CMK (cell line): ENCODE measurements at regions not wholly inside any gene's neighbourhood (a gene's known extent, or its start where the extent isn't known, plus 50 kb on each side); places are given as distances from the start of the nearest gene placed in this dataset.

Source experiments
- DNase-seq: peaks from one replicate; pipeline ENCODE4 v3.0.0-alpha.2; 2010; ENCODE audit warnings: low read depth

DNA sequence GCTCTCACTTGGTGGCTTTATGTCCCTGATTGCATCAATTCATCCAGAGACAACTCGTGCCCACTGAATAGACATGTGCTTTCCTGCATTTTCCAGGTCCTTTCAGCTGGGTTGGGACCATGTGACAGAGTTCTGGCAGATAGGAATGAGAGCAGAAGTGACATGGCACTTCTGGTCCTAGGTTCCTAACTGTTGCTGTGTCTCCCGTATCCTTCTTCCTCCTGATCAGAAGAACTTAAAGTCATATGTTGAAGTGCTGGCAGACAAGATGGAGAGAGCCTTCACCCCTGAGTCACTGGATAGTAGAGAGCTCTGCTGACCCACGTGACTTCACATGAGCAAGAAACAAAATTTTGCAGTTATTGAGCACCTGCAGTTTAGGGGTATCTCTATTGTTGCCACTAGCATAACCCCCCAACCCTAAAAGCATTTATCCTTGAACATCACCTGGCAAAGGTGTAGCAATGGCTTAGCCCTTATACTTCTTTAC, 80.0 kb downstream of the NREP start:
- no peak for DNase-seq

DNA sequence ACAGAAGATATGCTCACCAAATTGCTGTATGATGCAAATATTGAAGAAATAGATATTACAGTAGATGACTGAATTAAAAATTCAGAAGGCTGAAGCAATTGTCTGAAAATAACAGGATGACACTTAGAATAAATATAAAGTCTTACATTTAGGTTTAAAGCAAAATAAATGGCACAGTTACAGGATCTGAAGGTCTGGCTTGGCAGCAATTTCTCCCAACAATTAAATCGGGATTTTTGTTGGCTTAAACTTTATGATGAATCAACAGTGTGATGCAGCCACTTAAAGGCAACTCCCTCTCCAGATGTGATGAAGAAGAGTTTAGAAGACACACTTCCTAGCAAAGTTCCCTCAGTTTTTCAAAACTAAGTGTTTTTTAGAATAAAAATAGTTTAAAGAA, 80.5 kb downstream of the NREP start:
- no peak for DNase-seq

DNA sequence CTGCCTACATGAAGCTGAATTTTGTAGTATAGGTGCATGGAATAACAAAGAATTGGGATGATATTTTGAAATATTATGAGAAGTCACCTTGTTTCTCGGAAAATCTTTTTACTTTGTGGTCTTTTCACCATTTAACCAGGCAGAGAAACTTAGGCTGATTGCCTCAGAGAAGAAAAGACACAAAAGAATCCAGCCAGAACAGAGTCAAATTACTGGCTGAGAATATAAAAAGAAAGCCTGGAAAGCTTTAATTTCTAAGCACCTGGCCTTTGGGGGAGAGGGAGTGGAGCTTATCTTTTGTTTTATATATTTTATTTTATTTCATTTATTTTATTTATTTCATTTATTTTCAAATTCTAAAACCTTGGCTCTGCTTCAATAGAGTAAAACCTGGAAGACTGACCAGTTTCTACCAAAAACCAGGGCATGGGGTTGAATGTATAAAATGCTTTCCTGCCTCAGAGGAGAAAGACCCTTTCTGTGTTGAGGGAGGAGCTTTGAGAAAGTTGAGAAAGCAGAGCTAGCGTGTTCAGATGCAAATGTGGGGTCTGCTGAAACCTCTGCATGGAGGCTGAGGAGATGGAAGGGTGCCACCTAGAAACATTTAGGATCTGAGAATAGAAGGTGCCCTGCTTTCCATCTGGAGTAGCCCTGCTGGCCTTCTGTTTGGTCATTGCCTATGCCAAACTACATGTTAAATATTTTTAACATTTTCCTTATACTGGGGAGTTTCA, 81.6 kb downstream of the NREP start:
- no peak for DNase-seq

DNA sequence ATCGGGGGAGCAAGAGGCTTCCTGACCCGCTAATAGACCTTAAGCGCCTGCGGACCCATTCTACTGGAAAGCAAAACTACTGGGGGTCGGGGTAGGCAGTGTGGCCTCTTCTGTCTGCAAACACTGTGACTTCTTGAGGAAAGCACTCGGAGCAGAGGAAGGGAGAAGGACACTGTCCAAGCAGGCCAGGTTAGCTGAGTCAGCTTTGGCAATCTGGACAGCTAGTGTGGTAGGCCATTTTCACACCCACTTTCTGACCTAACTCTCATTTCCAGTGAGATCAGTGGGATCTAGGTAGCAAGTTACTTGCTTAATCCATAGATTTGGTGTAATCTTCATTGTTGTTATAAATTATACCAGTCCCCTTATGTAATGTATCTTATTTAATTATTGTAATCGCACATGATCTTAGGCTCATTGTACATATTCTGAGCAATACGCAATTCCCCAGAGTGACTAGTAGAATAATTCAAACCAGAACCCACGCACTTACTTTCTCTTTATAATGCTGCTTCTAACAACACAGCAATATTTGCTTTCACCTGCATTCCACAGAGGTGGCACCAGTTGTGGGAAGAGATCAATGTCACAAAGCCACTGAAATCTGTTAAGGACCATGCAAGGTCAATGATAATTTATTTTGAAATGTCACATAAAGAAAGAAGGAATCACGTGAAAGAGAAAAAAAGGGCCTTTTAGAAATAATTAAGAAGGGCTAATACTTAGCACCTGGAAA, 82.9 kb downstream of the NREP start:
- DNase-seq, result no peak

DNA sequence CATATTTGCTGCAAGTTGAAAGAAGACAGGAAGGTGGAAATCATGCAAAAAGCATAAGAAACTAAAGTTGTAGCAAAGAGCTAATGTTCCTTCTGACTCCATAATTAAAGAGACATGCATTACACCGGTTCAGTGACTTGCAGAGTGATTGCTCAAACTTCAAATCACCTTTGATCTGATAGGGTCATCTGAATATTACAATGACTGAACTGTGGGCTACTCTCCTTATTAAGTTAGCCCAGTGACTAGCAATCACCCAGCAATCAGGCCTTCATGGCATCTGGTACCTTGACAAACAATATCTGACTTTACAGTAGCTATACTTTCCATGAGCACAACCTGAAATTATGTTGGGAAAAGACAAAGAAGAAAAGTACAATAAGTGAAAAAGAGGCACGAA, 84.9 kb downstream of the NREP start:
- no peak for DNase-seq

DNA sequence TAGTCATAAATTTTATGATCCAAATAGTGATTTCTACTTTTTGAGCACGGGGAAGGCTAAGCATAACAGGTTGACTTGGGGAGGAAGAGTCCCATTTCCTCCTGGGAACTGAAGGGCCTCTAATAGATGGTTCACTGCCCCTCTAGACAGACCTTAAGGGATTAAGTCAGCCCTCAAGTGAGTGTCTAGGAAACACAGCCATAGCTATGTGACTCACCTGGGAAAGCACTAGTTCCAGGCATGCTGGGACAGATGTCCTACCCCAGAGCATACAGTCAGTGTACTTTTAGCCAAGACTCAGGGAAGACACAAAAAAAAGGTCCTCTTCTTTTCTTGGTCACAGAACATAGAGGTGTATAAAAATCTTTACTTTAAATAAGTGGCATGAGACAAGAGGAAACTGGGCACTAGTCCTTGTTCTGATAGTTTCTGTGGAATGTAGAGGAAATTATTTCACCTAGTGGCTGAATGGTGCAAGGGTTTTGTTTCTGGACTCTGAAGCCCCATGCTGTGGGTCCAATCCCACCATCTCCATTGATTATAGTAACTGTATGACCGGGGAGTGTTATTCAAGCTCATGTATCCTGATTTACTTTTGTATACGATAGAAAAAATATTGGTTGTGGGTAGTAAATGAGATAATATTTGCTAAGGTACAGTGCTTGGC, 86.0 kb downstream of the NREP start:
- no peak for DNase-seq

DNA sequence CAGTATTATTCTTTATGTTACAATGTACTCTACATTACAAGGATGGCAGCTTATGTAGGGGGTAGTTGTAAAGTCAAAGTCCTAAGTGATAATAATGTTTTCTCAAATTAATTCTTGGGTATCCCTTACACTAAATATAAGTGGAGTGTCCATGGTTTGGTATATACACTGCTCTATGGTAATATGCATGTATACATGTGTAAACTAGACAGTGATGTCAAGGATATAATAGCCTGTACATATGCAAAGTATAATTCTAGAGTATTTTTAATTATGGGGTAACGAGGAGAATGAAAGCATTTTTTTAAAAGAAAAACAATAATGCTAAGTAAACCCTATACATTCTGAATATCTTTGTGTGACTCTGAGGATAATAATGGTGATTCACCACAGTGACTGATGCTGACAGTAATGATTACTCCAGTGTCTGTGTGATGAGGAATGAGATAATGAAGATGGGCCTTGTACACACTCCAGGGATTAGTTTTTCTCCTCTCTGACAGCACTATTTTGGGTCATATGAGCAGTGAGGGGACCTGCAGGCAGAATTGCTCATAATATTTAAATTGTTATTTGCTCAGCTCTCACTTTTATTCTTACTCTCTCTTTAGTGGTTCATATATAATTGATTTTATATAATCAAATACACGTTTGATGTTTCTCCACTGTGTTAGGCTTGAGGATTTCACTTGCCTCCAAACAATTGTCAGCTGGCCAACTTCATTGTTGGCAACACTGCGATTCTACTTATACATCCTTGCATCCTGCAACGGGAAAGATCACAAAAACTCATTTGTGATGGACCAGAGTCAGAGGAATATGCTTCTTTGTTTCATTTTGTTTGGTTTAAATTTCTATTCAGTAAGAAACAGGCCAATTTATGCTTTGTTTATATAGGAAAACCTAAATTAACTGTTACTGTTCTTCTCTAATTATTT, 88.2 kb downstream of the NREP start:
- DNase-seq, result no peak

DNA sequence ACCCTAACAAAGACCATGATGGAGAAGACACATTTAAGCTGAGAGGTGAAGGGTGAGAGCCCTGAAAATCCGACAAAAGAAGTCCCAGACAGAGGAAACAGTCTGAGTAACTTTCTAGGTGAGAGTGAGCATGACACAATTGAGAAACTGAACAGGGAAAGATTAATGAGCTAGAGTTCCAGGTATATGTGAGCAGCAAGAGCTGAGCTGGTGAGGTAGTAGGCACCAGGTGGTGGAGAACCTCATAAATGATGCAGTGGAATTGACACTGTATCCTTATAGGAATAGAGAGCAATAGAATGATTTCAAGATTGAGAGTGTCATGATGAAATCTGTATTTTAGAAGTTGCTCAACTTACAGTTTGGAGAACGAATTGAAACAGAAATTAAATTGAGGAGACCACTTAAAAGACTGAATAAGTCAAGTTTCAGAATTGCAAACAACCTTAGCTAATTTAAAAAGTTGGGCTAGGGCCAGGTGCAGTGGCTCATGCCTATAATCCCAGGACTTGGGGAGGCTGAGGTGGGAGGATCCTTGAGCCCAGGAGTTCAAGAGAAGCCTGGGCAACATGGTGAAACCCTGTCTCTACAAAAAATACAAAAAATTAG, 89.8 kb downstream of the NREP start:
- DNase-seq, result no peak

DNA sequence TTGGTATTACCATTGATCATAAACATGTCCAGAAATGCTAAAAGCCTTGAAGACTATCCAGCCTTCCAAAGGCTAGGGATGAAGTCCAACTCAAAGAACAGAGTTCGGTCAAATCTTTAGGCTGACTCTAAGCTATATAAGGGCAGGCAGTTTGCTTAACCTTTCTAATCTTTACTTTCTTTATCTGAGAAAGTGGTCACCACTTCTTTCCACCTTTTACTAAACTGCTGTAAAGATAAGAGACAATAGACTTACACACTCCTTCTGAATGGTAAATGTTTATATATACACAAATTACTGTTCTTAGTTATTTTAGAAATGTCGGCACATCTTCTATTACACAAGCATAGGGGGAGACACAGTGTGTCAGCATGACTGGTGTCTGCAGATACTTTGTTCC, 100.4 kb downstream of the NREP start:
- DNase-seq, result no peak

DNA sequence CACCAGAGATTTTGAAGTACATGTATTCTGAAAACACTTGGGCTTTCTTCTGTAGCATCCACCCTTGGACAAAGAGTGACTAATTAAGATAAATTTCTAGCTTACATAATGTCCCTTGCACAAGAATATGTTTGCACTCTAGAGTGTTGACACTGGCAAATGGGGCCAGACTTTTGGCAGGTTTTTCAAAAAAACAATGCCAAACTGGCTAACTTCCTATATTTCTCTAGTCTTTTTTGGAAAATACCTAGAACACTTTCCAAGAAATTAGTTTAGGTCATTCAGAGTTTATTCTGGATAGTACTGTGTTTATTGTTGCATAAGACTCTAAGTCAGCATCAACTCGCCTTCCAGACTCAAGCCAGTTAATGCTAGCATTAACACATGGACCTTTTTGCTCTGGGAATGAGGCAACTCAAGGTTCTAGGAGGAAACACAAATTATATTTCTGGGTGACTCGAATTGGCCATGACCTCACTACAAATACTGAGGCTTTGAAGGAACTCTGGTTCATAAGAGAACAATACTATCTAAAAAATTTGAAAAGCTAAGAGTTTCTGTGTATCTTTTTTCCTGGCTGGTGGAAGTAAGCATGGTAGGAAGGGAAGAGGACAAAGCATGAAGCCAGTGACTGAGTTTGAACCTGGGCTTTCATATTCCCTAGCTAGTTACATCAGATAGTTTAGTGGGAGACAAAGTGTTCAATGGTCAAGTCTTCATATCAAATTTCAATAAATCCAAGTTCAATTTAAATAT, 101.6 kb downstream of the NREP start:
- no peak for DNase-seq

DNA sequence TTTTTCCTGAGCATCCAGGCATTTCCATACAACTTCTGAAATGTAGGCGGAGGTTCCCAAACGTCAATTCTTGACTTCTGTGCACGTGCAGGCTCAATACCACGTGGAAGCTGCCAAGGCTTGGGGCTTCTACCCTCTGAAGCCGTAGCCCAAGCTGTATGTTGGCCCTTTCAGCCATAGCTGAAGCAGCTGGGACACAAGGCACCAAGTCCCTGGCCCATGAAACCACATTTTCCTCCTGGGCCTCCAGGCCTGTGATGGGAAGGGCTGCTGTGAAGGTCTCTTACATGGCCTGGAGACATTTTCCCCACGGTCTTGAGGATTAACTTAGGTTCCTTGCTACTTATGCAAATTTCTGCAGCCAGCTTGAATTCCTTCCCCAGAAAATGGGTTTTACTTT, 103.6 kb downstream of the NREP start:
- DNase-seq, result no peak

DNA sequence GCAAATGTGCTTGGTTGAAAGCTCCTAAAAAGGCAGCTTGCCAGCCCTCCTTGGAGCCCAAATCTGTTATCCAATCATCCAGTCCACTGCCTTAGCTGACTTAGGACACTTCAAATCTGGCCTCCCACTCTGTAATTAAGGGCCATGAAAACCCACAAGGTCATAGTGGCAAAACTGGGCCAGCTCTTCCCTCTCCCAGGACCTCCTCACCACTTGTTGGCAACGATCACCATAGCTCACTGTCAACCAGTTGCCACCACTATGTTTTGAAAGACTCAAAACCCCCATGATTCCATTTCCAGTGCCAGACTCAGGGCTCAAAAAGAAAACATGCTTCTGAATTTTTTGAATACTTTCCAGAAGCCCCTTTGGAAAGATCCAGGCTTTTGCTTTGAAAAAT, 107.5 kb downstream of the NREP start:
- no peak for DNase-seq

DNA sequence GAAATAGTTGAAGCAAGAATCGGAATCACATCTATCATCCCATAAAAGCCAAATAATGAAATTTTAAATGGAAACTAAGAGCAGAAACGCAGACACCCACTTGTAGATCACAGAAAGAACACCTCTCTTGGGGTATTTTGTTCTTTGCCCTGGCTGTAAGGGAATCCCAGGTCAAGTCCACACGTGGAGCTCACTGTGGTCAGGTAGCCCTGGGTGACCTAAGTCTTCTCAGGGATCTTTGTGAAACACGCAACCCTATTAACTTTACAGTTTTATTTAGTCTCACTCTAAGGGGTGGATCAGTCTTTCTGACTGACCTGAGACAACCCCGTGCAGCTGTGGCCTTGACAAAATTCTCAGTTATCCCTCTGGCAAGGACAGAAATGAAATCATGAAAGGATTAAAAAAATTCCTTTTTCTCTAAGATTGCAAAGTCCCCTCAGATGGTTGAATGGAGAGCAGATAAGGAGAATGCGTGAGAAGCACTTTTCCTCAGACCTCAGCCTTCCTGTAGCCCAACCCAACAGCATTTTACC, 111.6 kb downstream of the NREP start:
- no peak for DNase-seq

DNA sequence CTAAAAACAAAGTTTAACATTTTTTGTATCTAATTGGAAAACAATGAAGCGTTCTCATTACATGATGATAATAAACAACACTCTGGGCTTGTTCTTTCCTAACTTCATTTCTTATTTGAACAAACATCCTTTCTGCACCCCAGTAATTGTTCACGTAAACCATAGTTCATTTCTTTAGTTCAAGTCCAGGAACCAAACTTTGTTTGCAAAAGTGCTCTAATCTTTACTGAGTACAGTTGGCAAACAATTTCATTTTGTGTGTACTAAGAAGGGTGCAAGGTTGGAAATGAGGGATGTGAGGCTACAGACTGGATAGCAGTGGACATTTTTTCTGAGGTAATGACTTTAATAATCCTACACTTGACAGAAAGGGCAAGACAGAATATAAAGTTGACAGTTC, 113.5 kb downstream of the NREP start:
- DNase-seq, result no peak

DNA sequence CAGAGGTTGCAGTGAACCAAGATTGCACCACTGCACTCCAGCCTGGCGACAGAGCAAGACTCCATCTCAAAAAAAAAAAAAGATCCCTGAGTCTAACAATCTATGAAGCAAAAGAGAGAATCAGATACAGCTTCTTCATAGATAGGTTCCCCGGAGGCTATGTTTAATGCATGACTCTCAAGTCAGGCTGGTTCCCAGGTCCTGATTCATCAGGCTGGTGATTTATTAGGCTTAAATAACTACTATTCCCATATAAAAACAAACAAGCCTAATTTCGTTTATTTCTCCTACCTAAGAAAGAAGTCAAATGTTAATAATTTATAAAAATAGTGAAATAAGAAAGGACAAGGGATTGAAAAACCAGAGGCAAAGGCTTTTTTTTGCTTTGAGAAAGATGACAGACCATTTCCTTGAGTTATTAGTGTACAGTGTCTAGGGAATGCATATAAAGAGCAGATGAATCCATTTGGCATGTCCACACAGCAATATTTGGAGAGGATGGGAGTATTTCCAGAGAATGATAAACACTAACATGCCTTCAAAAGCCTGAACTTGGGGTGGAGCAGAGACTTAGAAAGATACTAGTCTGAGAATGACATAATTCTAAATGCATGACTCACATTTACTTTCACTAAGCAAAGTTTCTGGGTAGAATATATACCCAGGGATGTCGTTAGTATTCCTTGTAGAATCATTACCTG, 115.3 kb downstream of the NREP start:
- no peak for DNase-seq

DNA sequence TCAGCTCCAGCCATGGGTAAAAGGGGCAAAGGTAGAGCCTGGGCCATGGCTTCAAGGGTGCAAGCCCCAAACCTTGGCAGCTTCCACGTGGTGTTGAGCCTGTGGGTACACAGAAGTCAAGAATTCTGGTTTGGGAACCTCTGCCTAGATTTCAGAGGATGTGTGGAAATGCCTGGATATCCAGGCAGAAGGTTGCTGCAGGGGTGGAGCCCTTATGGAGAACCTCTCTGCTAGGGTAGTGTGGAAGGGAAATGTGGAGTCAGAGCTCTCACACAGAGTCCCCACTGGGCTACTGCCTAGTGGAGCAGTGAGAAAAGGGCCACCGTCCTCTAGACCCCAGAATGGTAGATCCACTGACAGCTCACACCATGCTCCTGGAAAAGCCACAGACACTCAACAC, 117.1 kb downstream of the NREP start:
- DNase-seq, result no peak

DNA sequence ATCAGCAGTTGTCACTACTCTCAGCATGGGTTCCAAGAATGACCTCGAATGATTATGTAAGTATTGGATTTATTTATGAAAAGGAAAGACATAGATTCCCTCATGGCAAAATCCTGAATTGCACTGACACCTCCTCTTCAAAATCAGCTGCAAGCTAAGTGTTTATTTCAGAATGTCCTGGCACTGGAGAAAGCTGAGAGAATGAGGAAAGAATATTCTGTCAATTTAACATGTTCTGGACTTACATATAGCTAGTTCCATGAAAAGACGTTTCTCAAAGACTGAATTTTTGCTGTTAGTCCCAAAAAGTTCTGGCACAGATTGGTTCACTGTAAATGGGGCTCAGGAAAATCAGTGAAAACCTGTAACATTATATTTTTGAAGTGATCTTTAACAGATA, 120.3 kb downstream of the NREP start:
- no peak for DNase-seq

DNA sequence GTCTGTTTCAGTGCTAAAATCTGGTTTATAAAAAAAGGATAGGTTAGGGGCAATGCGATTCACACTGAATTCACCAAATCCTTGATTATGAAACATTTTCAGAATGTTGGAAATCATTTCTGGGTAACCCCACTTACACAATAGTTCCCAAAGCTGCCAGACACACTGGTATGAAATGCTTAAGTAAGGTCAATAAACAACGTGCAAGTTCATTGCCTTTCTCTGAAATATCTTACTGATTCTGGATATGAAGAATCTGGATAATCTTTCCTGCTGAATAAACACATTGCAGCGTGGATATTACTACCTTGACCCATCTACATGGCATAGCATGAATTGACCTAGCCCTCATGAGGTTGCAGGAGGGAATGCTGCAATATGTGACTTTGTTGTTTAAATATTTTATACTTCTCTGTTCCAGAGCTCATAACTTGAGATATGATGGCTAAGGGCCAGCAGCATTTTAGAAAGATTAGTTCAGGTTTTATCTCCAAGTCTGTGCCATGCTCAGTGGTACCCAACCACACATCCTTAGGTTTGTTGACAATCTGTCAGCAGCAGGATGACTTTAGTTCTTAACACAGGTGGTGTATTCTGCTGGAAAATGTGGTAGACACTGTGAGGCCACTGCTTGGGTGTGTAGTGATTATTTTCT, 121.0 kb downstream of the NREP start:
- DNase-seq, result no peak

DNA sequence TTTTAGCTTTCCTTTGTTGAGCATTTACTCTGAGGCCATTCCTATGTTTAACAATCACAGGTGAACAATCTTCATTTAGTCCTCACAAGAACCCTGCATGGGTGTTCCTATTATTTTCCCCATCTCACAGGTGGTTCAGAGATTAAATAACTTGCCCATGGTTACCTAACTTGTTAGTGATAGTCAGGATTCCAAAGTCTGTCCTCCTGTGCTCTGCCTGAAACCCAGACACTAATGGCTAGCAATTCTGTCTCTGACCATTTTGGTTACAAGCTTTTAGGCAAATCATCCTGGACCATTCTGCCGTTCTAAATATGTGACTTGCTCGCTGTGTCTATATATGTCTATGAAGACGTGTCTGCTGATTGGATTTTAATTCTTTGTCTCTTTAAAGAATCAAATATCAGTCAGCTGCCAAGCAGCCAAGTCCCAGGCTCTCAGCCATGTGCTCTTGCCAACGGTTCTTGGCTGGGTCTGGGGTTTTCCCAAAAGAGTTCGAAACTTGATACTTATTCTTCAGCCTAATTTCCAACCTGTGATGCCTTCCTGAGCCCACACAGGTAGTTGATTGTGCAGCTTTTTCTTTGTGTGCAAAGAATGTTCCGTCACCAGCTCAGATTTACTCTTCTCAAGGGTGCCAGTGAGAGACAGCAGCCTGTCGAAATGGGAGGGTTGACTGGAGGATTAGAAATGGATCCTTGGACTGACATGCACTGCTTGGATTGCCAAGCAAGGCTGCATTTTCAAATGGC, 121.7 kb downstream of the NREP start:
- no peak for DNase-seq
